ENCODE measurements at regions not wholly inside any gene's neighbourhood (a gene's known extent, or its start where the extent isn't known, plus 50 kb on each side); places are given as distances from the start of the nearest gene placed in this dataset.

DNA sequence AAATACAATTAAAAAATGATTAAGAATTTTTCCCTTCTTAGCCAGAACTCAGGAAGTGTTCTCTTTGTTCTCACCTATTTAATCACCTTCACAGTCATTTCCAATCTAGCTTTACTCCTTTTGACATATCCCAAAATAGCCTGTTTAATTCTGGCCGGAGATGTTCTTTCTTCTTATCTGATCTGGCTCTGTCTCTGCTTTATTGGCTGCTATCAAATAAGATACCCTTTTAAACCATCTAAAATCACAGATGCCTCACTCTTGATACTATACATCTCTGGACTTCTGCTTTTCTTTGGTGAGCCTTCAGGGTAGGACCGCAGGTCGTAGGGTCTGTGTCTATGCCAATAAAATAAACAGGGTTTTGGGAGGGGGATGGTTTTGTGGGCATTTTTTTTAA lies 319.2 kb upstream of the SEMA6D start:
- no peak overlapping the region for H3K4me3 ChIP-seq (ENCODE audit: low read depth in 1 of 2, low read length in 1 of 2)
- TF ChIP-seq, protein P1, sequence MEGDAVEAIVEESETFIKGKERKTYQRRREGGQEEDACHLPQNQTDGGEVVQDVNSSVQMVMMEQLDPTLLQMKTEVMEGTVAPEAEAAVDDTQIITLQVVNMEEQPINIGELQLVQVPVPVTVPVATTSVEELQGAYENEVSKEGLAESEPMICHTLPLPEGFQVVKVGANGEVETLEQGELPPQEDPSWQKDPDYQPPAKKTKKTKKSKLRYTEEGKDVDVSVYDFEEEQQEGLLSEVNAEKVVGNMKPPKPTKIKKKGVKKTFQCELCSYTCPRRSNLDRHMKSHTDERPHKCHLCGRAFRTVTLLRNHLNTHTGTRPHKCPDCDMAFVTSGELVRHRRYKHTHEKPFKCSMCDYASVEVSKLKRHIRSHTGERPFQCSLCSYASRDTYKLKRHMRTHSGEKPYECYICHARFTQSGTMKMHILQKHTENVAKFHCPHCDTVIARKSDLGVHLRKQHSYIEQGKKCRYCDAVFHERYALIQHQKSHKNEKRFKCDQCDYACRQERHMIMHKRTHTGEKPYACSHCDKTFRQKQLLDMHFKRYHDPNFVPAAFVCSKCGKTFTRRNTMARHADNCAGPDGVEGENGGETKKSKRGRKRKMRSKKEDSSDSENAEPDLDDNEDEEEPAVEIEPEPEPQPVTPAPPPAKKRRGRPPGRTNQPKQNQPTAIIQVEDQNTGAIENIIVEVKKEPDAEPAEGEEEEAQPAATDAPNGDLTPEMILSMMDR (IDR thresholded peaks at IDR 0.05), result no peak
- H3K27ac ChIP-seq, result no peak overlapping the region
- no peaks in the 10 kb centered on the region for H3K27me3 ChIP-seq
- no peaks in the 10 kb centered on the region for H3K9me3 ChIP-seq
- H3K4me1 ChIP-seq (ENCODE audit: control insufficient read depth in 1 of 2, insufficient read depth in 1 of 2, low read depth in 1 of 2, low read length in 1 of 2), result peaks cover 0 to 23% of the 10 kb centered on the region in 2 experiments
- no peaks in the 10 kb centered on the region for H3K36me3 ChIP-seq

DNA sequence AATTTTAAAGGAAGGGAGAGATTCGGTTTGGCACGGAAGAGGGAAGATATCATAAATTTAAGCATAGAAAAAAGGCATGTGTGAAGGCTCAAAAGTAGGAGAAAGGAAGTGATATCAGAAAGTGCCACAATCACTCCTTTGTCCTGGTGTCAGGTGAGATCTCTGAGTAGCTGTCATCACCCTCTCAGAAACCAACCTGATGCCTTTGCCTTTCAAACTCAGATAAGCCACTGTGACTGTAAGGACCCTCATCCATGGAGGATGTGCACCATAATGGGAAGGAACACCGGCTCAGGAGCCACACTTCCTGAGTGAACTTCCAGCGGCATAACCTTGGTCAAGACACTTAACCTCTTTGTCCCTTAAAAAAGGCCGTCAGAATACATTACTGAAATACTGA lies 318.7 kb upstream of the SEMA6D start:
- Histone ChIP-seq H3K4me1 (ENCODE audit: control insufficient read depth in 1 of 2, insufficient read depth in 1 of 2, low read depth in 1 of 2, low read length in 1 of 2) (peaks cover 0 to 28% of the 10 kb centered on the region in 2 experiments), H3K4me3 (ENCODE audit: low read depth in 1 of 2, low read length in 1 of 2) (no peak overlapping the region), H3K27me3 (no peaks in the 10 kb centered on the region), H3K9me3 (no peaks in the 10 kb centered on the region), H3K36me3 (no peaks in the 10 kb centered on the region), H3K27ac (no peak overlapping the region)
- TF ChIP-seq, protein P1 (IDR thresholded peaks at IDR 0.05), result no peak

DNA sequence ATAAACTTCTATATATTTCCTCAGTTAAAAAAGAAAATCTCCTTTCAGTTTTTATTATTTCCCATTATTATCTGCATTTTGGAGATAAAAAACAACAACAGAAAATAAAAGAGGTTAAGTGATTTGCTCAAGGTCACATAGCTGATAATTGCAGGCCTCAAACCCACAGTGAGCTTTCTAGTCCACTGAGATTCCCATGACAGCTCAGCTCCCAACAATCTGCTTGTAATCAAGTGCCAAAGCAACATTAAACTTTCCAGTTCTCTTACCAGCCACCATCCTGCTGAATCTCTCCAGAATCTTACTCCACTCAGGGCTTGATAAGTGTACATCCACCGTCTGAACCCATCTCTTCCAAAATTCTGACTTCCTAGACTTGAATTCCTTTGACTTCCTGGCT lies 318.2 kb upstream of the SEMA6D start:
- TF ChIP-seq, protein P1 (IDR thresholded peaks at IDR 0.05), result no peak
- no peak overlapping the region for H3K4me3 ChIP-seq (ENCODE audit: low read depth in 1 of 2, low read length in 1 of 2)
- H3K9me3 ChIP-seq, result no peaks in the 10 kb centered on the region
- no peaks in the 10 kb centered on the region for H3K27me3 ChIP-seq
- H3K27ac ChIP-seq, result no peak overlapping the region
- no peaks in the 10 kb centered on the region for H3K36me3 ChIP-seq
- H3K4me1 ChIP-seq (ENCODE audit: control insufficient read depth in 1 of 2, insufficient read depth in 1 of 2, low read depth in 1 of 2, low read length in 1 of 2), result peaks cover 0 to 28% of the 10 kb centered on the region in 2 experiments

DNA sequence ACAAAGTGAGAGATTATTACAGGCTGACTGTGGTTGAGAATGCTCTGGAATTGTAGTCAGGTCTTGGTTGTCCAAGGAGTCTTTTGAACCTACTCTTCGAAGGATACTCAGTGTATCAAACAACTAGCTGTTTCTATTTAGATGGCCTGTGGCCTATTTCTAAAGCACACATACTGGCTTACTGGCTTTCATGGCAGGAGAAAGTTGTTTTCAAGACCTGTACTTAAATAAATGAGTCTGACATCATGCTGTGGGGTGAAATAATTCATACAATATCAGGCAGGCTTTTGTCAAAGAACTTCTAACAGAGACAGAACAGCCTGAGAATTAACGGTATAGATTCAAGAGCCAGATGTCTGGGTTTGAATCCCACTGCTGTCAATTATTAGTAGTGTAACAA lies 316.7 kb upstream of the SEMA6D start:
- H3K4me3 ChIP-seq (ENCODE audit: low read depth in 1 of 2, low read length in 1 of 2), result no peak overlapping the region
- H3K4me1 ChIP-seq (ENCODE audit: control insufficient read depth in 1 of 2, insufficient read depth in 1 of 2, low read depth in 1 of 2, low read length in 1 of 2), result peaks cover 0 to 23% of the 10 kb centered on the region in 2 experiments
- H3K36me3 ChIP-seq, result no peaks in the 10 kb centered on the region
- peaks cover 5% of the 10 kb centered on the region for H3K27me3 ChIP-seq
- H3K9me3 ChIP-seq, result no peaks in the 10 kb centered on the region
- TF ChIP-seq, protein P1 (IDR thresholded peaks at IDR 0.05), result no peak
- H3K27ac ChIP-seq, result no peak overlapping the region

DNA sequence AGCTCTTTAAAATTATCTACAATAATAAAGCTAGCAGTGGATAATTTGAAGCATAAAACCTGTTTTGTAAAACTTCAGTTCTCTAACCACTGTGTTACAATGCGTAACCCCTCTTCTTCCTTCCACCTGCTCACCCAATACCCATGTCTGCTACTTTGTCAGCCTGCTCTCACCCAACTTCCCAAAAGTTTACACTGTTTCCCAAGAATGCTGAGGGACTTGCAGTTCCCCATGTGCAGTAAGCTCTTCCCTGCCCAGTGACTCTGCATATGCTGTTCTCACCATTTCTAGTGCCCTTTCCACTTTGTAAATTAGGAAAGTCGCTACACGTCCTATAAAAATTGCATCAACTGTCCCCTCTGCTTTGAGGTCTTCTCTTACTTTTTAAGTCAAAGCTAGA lies 315.9 kb upstream of the SEMA6D start:
- no peak overlapping the region for H3K4me3 ChIP-seq (ENCODE audit: low read depth in 1 of 2, low read length in 1 of 2)
- H3K9me3 ChIP-seq, result no peaks in the 10 kb centered on the region
- TF ChIP-seq, protein P1 (IDR thresholded peaks at IDR 0.05), result no peak
- peaks cover 8% of the 10 kb centered on the region for H3K27me3 ChIP-seq
- H3K27ac ChIP-seq, result no peak overlapping the region
- peaks cover 0 to 15% of the 10 kb centered on the region in 2 experiments for H3K4me1 ChIP-seq (ENCODE audit: control insufficient read depth in 1 of 2, insufficient read depth in 1 of 2, low read depth in 1 of 2, low read length in 1 of 2)
- H3K36me3 ChIP-seq, result no peaks in the 10 kb centered on the region

DNA sequence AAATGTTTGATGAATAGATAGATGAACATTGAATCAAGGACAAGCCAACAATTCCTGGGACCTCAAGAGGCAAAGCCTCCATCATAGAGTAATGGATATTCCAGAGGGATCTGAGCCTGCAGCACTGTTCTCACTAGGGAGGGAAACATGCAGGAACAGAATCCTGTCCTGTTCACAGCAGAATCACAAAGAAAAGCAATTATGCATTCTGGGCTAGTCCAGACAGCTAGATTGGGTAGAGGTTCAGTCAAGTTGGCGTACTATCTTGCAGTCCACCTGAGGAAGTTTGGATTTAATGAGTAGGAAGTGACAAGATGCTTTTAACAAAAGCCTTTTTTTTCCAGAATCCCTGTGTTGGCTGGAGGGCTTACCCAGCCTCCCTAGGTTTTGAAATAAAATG lies 314.5 kb upstream of the SEMA6D start:
- Histone ChIP-seq H3K27me3 (peaks cover 8% of the 10 kb centered on the region), H3K4me1 (ENCODE audit: control insufficient read depth in 1 of 2, insufficient read depth in 1 of 2, low read depth in 1 of 2, low read length in 1 of 2) (peaks cover 0 to 15% of the 10 kb centered on the region in 2 experiments), H3K27ac (no peak overlapping the region), H3K9me3 (no peaks in the 10 kb centered on the region), H3K36me3 (no peaks in the 10 kb centered on the region), H3K4me3 (ENCODE audit: low read depth in 1 of 2, low read length in 1 of 2) (no peak overlapping the region)
- TF ChIP-seq, protein P1 (IDR thresholded peaks at IDR 0.05), result no peak

Data from neutrophil (primary cell).